GM21515 (cell line): ENCODE measurements at regions not wholly inside any gene's neighbourhood (a gene's known extent, or its start where the extent isn't known, plus 50 kb on each side); places are given as distances from the start of the nearest gene placed in this dataset.
A peak's percentile ranks its signal among the peaks of the same experiment; 100 is the strongest.

Source experiments
- ATAC-seq: cut with Tn5 transposase; IDR thresholded peaks from one replicate; pipeline ENCODE4 v1.9.1; 2021; ENCODE audit not compliant: unreplicated experiment

GRCh38 chr10:25113191-25114035, 61.4 kb upstream of the GPR158 start:
- peak; percentile 95 for ATAC-seq

- ATAC-seq: no peak
These were observed 60.8 kb upstream of the GPR158 start for GRCh38 chr10:25114036-25114411.

GRCh38 chr10:25117757-25118156, 57.0 kb upstream of the GPR158 start:
- no peak for ATAC-seq

GRCh38 chr10:25120188-25120587, 54.6 kb upstream of the GPR158 start:
- no peak for ATAC-seq
